ENCODE measurements at regions not wholly inside any gene's neighbourhood (a gene's known extent, or its start where the extent isn't known, plus 50 kb on each side); places are given as distances from the start of the nearest gene placed in this dataset.

DNA sequence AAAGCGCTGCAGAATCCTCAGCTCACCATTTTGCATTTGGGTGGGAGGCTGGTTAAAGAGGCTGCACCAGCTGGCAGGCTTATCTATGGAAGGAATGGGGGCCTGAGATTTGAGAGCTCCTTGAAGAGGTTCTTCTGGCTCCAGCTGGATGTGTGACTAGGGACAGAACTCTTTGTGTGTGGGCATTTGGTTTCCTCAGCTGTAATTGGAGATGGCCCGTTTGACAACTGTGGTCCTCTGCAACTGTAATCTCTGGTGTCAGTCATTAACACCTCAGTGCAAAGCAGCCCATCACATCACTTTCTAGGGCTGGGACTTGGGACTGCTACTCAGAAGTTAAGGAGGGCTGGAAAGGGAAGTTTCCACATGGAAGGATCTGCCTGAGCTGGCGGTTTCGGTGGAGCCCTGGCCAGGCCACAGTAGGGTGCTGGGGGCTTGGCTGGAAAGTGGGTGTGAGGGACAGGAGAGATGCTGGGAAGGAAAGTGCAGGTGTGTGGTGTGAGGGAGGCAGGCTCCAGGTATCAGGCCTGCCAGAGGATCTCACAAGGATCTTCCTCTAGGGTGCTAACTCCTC, 193.8 kb downstream of the GADD45G start:
- no peak for DNase-seq

DNA sequence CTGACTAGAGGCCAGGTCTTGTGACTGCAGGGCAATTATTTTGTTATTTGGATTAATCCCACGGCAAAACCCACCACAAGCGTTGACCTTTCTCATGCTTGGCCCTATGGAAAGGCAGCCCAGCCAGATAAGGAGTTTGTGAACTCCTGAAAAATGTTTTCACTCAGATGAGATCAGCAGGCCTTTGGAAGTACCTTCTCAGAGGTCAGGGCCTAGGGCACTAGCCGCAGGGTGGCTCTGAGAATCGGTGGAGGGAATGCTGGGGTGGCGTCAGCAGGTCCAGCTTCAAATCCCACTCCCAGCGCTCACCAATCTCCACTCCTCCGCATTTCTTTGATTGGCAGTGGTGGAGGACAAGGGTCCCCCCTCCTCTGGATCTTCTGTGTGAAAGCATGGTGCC, 194.4 kb downstream of the GADD45G start:
- DNase-seq: no peak

- no peak for DNase-seq
Observed at GRCh38 chr9:89799766-89800165, 195.0 kb downstream of the GADD45G start.

- DNase-seq: no peak
Observed at GRCh38 chr9:89801341-89801740, 196.5 kb downstream of the GADD45G start.

DNA sequence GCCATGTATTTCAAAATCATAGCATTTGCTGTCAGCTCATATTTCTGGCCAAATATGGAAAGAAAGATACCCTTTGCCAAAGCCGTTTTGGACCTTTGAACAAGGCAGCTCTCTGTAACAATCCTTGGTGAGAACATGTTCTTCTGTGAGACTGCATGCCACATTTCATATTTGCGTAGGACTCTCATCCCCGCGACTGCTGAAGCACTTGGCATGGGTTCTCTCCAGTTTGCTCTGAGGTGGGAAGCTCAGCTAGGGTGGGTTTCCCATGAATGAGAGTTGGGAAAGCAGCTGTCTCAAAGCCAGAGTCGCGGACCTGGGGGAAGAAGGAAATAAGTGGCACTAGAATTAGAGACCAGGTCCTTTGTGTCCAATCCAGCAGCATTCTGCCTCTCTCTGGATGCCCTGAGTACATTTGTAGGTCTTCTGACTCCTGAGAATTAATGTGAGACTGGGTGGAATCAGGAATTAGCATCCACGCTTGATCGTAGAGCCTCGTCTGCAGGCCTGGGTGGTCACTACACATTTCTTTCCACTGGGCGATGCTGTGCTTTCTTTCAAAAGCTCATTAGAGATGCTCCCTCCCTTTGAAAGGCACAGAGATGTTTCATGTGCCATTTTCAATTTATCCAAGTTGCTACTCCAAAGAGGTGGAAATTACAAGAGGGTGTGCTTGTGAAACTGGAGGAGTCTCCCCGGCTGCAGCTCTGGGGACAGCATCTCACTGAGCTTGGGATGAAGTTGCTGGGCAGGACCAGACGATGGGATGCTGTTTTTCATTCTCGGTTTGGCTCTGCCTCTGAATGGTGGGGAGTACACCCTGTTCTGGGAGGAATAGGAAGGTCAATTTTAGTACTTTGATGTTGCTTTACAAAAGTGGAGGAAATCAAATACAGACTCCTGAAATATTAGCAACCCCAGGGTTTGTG, 197.2 kb downstream of the GADD45G start:
- DNase-seq: no peak

GRCh38 chr9:89802781-89803355, 198.1 kb downstream of the GADD45G start:
- DNase-seq: no peak

DNA sequence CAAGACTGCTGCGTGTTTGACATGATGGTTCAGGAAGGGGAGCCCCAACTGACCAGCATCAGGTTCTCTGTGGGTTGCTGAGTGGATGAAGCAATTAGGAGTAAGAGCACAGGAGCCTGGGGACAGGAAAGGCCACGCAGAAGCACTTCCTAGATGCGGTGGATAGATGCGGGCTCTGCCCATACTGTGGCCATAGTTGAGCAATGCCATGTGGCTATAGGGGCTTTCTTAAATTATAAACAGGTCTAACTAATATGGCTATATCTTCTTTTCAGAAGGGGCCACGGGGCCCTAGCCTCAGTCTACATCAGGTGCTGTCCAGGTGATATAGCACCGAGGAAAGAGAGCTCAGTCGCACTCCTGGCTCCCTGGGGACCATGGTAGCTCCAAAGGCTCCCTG, 198.6 kb downstream of the GADD45G start:
- DNase-seq: no peak

DNA sequence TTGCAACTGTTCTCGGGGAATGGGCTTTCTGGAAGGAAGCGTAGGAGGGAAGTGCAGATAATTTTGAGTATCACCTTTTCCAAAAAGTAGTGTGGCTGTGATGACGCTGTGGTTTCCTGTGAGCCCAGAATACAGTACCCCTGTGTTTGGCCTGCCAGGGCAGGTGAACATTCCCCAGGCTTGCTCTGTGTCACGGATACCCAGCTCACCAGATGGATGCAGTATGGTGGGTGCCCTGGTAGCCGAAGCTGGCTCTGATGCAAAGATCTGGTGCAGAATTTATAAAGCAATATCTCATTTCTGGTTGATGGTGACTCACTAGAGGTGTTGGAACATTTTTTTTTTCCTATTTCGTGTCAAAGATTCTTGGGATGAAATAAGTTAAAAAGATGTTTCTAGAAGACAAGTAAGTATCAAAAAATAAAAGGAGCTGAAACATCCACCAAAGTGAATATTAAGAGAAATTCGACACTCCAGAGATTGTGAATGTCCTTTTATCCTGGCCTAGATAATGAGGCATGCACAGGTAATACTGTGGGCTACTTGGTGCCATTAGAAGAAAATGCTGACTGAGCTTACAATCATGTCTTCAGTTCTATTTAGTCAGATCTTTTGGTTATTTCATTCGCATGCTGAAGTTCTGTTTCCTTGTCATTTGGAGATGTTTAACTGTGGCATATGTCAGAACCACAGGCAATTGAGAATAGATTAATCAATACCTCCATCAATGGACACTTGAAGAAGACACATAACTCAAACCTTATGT, 200.1 kb downstream of the GADD45G start:
- no peak for DNase-seq

DNA sequence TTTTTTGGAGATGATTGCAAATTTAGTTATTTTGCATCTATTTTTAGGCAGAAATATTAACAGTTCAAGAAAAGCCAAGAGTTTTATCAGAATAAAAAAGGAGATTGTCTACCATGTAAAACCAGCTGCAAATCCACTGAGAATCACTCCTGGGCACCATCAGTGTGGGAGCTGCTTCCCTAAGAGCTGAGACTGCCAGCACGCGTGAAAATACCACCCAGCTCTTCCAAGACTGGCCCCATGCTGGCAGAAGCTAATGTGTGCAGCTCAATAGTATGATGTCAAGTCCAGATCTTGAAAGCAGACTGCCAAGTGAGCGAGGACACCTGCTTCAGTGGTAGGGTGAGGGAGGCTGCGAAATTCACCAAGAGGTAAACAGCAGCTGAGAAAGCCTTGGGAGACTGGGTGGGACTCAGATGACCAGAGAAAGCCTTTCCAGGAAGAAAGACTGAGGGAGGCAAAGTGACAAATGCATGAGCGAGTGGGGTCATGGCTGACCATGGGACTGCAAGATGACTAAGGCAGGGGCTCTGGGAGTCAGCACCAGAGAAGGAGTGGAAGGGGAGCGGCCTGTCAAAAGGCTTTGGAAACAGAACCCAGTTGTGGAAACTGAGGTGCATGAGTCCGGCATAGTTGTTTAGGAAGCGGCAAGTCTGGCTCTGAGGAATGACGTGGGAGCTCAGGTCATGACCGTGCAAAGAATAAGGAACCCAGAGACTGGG, 200.9 kb downstream of the GADD45G start:
- no peak for DNase-seq

GRCh38 chr9:89806371-89807100, 201.7 kb downstream of the GADD45G start:
- DNase-seq: no peak

GRCh38 chr9:89807101-89807395, 202.2 kb downstream of the GADD45G start:
- no peak for DNase-seq

GRCh38 chr9:89807682-89808075, 202.9 kb downstream of the GADD45G start:
- no peak for DNase-seq

DNA sequence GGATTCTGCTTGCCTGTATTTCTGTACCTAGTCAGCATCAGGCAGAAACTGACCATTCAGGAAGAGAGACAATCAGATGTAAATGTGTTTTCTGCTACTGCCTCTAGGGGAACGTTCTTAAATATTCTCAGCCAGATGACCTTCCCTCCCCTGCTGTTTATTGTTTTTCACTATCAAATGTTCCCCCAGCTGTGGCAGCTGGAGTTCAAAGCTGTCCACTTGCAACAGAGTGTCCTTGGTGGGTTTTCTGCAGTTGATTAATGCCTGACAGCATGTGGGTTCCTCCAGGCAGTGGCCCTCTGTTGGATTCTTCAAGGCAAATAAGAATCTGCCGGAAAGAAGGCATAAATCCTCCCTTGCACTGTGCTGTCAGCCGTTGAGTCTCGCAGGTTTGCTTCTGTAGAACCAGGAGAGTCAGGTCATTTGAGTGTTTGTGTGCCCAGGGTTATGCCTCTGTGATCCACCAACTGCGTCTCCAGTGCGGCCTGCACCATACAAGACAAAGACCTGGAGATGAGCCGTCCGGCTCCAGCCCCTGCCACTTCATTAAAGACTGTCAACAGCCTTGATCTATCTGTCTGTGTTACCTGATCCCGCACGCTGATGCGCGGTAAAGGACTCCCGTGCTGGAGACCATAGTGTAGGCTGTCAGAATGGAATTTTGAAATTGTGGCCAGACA, 203.4 kb downstream of the GADD45G start:
- no peak for DNase-seq

DNA sequence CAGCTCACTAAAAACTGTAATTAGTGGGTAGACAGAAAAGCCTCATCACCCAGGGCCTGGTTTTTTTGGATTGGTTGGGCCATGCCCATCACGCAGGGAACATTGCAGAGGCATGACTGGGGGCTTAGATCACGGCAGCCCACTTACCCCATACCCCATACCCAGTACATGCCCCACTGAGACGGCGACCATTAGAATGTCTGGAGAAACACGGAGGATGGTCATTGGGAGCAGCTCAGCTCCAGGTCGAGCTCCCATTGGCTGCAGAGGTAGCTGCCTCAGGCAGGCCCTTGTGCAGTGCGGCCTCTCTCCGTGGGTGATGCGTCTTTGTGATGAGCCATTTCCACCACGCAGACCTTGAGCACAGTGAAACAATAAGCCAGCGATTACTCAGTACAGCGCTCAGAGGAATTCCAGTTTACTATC, 204.0 kb downstream of the GADD45G start:
- no peak for DNase-seq

DNA sequence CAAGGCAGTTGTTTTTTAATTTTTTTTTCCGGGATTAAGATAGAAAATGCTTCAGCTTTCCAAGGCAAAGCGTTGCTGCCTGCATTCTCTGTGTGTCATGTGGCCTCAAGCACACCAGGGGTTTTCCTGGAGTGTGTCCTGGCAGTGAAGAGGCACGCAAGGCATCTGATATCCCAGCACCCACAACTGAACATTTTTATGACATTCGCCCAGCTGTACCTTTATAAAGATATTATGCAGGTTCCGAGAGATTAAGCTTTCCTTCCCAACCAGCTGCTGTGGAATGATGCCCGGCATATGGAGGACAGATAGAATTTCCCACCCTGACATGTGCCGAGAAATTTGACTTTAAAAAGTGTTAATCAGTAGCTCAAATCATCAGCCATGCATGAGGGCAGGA, 205.6 kb downstream of the GADD45G start:
- no peak for DNase-seq

DNA sequence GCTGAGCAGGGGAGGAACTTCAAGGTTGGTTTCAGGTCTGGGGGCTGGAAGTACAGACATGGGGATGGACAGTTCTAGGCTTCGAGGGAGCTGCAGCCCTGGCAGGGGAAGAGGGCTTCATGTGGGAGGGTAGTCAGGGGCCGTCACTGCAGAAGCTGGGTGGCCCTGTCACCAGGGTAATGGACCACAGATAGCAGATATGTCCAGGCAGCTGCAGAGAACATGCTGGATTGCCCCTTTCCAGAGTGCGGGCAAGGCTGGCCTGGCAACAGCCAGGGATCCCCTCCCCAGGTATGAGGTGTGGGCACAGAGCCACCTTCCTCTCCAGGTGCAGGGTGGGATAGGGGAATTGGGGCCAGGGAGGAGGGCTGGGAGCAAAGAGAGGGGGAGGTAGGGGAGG, 206.5 kb downstream of the GADD45G start:
- DNase-seq: no peak

GRCh38 chr9:89811886-89812450, 207.2 kb downstream of the GADD45G start:
- no peak for DNase-seq

- DNase-seq: no peak
Observed at GRCh38 chr9:89812556-89813181, 207.9 kb downstream of the GADD45G start.

DNA sequence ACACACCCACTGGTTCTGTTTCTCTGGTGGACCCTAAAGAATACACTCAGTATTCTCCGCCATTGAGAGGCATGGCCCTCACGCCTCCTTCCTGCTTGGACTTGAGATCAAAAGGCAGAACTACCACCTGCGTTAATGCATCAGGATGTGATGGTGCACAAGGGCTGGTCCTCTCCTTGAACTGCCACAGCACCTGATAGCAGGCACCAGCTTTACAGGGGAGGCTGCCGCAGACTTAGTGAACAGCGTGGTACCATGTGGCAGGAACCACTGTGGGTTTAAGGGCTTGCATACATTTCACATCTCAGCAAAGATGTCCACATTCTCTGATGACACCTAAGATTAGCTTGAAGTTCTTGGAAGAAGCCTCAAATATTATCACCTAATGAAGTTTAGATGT, 208.7 kb downstream of the GADD45G start:
- DNase-seq: no peak

DNA sequence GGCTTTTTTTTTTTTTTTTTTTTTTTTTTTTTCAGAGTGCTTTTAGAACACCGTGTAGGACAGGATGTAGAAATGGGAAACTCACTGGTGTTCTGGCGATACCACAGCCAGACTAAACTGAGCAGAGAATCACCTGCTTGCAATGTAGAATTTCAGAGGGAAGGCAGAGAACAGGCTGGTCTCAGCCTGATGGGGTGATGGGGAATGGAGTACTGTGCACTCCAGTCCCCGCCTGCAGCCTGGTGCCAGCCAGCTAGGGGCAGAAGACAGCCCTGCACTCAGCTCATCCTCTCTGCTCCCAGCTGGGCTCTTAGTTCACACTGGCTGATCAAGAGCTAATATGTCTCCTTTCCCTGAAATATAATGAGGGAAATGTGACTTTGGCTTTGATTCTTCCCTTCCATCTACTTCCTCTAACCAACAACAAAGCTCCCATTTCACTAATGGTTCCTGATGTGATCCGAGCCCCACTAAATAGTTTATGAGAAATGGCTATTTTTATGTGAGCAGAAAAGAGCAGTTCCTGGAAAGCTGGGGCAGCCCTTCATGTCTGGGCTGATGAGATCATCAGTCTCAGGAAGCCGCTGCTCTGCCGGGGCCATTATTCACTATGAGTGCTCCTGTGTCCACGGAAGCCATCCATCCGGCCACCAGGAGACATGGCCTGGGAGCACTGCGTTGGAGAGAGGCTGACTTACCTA, 209.7 kb downstream of the GADD45G start:
- no peak for DNase-seq
